ENCODE measurements at regions not wholly inside any gene's neighbourhood (a gene's known extent, or its start where the extent isn't known, plus 50 kb on each side); places are given as distances from the start of the nearest gene placed in this dataset.

DNA sequence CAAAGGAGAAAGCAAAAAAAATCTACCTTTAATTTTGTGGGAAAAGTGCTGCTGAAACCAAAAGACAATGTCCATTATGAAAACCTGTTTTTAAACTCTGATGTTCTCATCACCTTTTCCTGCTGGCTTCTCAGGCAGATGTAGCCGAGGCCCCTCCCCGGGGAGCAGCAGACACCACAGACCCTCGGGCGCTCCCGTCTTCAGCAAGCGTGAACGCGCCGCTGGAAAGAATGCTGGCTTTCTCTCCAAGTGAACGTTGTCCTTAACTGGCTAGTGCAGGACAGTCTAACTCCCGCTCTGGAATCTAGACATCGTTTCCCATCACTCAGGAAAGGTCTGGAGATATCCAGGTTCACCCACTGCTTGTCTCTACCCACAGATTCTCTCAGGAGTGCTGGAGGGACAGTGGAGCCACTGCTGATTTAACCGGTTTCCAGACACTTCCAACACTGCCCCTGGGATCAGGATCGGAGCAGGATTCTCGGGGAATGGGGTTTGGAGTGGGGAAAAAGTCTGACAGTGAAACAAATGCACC, 211.2 kb downstream of the RBFOX3 start:
- H3K27ac ChIP-seq (ENCODE audit: low read length), result no peak overlapping the region
- TF ChIP-seq POLR2AphosphoS5 (IDR thresholded peaks at IDR 0.05) (no peak), TAF1 (IDR thresholded peaks at IDR 0.05; ENCODE audit: low read depth) (no peak)

DNA sequence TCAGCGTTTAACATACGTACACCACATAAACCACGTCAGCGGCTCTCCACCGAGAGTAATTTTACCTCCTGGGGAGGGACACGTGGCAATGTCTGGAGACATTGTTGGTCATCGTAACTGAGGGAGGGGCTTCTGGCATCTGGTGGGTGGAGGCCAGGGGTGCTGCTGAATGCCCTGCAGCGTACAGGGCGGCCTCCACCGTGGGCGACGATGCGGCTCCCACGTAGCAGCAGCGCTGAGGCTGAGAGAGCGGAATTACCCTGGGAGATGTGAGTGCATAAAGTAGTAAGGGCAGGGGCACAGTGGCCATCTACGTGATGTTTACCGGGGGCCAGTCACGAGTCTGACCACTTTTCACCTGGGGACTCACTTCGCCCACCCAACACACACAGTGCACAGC, 212.4 kb downstream of the RBFOX3 start:
- no peak for TF ChIP-seq POLR2AphosphoS5 (IDR thresholded peaks at IDR 0.05)
- TF ChIP-seq, protein P1, sequence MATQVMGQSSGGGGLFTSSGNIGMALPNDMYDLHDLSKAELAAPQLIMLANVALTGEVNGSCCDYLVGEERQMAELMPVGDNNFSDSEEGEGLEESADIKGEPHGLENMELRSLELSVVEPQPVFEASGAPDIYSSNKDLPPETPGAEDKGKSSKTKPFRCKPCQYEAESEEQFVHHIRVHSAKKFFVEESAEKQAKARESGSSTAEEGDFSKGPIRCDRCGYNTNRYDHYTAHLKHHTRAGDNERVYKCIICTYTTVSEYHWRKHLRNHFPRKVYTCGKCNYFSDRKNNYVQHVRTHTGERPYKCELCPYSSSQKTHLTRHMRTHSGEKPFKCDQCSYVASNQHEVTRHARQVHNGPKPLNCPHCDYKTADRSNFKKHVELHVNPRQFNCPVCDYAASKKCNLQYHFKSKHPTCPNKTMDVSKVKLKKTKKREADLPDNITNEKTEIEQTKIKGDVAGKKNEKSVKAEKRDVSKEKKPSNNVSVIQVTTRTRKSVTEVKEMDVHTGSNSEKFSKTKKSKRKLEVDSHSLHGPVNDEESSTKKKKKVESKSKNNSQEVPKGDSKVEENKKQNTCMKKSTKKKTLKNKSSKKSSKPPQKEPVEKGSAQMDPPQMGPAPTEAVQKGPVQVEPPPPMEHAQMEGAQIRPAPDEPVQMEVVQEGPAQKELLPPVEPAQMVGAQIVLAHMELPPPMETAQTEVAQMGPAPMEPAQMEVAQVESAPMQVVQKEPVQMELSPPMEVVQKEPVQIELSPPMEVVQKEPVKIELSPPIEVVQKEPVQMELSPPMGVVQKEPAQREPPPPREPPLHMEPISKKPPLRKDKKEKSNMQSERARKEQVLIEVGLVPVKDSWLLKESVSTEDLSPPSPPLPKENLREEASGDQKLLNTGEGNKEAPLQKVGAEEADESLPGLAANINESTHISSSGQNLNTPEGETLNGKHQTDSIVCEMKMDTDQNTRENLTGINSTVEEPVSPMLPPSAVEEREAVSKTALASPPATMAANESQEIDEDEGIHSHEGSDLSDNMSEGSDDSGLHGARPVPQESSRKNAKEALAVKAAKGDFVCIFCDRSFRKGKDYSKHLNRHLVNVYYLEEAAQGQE (IDR thresholded peaks at IDR 0.05; ENCODE audit: borderline replicate concordance), result no peak
- no peak for TF ChIP-seq TAF1 (IDR thresholded peaks at IDR 0.05; ENCODE audit: low read depth)
- no peak for TF ChIP-seq MXI1 (conservative IDR thresholded peaks at IDR 0.05; ENCODE audit: poor library complexity, severe bottlenecking)
- TF ChIP-seq EP300 (conservative IDR thresholded peaks at IDR 0.05; ENCODE audit: poor library complexity, severe bottlenecking), result no peak
- TF ChIP-seq RAD21 (conservative IDR thresholded peaks at IDR 0.05), result no peak
- TF ChIP-seq EZH2 (IDR thresholded peaks at IDR 0.05; ENCODE audit: borderline replicate concordance, insufficient read depth, low read length, poor library complexity, severe bottlenecking), result no peak
- TF ChIP-seq, protein P2, sequence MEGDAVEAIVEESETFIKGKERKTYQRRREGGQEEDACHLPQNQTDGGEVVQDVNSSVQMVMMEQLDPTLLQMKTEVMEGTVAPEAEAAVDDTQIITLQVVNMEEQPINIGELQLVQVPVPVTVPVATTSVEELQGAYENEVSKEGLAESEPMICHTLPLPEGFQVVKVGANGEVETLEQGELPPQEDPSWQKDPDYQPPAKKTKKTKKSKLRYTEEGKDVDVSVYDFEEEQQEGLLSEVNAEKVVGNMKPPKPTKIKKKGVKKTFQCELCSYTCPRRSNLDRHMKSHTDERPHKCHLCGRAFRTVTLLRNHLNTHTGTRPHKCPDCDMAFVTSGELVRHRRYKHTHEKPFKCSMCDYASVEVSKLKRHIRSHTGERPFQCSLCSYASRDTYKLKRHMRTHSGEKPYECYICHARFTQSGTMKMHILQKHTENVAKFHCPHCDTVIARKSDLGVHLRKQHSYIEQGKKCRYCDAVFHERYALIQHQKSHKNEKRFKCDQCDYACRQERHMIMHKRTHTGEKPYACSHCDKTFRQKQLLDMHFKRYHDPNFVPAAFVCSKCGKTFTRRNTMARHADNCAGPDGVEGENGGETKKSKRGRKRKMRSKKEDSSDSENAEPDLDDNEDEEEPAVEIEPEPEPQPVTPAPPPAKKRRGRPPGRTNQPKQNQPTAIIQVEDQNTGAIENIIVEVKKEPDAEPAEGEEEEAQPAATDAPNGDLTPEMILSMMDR (IDR thresholded peaks at IDR 0.05; ENCODE audit: poor library complexity, severe bottlenecking), result no peak
- TF ChIP-seq SMC3 (conservative IDR thresholded peaks at IDR 0.05; ENCODE audit: poor library complexity), result no peak

More for the DNA sequence above, 211.2 kb downstream of the RBFOX3 start:
- Histone ChIP-seq H3K4me3 (ENCODE audit: low read length) (no peak overlapping the region), H3K9ac (ENCODE audit: low read length) (no peak overlapping the region), H3K9me2 (ENCODE audit: insufficient read depth, low read length) (no peaks in the 10 kb centered on the region), H3K79me2 (replicated peaks; ENCODE audit: insufficient read depth, low read length) (no peaks in the 10 kb centered on the region), H3K27me3 (ENCODE audit: insufficient read depth, low read depth, low read length) (peaks cover 4% of the 10 kb centered on the region), H3K36me3 (ENCODE audit: insufficient read depth, low read length) (no peaks in the 10 kb centered on the region), H4K20me1 (ENCODE audit: insufficient read depth) (no peaks in the 10 kb centered on the region), H3K9me3 (ENCODE audit: low read length) (no peaks in the 10 kb centered on the region), H2AFZ (ENCODE audit: low read depth, low read length) (no peak overlapping the region), H3K4me2 (ENCODE audit: low read length) (no peak overlapping the region), H3F3A (ENCODE audit: insufficient read depth, low read length, poor library complexity, severe bottlenecking) (no peaks in the 10 kb centered on the region)

More for the DNA sequence above, 212.4 kb downstream of the RBFOX3 start:
- Histone ChIP-seq H3K4me3 (ENCODE audit: low read length) (no peak overlapping the region), H3K36me3 (ENCODE audit: insufficient read depth, low read length) (no peaks in the 10 kb centered on the region), H3K27ac (ENCODE audit: low read length) (no peak overlapping the region), H3K79me2 (replicated peaks; ENCODE audit: insufficient read depth, low read length) (no peaks in the 10 kb centered on the region), H3K9ac (ENCODE audit: low read length) (no peak overlapping the region), H3K9me2 (ENCODE audit: insufficient read depth, low read length) (no peaks in the 10 kb centered on the region), H2AFZ (ENCODE audit: low read depth, low read length) (no peak overlapping the region), H3K27me3 (ENCODE audit: insufficient read depth, low read depth, low read length) (peaks cover 4% of the 10 kb centered on the region), H3K9me3 (ENCODE audit: low read length) (no peaks in the 10 kb centered on the region), H3K4me2 (ENCODE audit: low read length) (no peak overlapping the region), H4K20me1 (ENCODE audit: insufficient read depth) (no peaks in the 10 kb centered on the region), H3F3A (ENCODE audit: insufficient read depth, low read length, poor library complexity, severe bottlenecking) (no peaks in the 10 kb centered on the region)

Measured in neural cell (in vitro differentiated cells).